GM23248 (cell line): ENCODE measurements at regions not wholly inside any gene's neighbourhood (a gene's known extent, or its start where the extent isn't known, plus 50 kb on each side); places are given as distances from the start of the nearest gene placed in this dataset.

Experiments
- EZH2 ChIP-seq: fragments of 200-600 bp; sonication (generic); IDR thresholded peaks from 2 replicates; pipeline ENCODE4 v1.6.1; 2018; ENCODE audit warnings: antibody characterized with exemption, mild to moderate bottlenecking; ENCODE audit not compliant: insufficient read depth, poor library complexity, severe bottlenecking
- EZH2phosphoT487 ChIP-seq: fragments of 200-600 bp; sonication (generic); IDR thresholded peaks from 2 replicates; pipeline ENCODE4 v1.6.1; 2018; ENCODE audit warnings: antibody characterized with exemption, moderate library complexity, mild to moderate bottlenecking, low read depth; ENCODE audit not compliant: insufficient read depth

GRCh38 chr7:41130086-41130485 lies 572.8 kb downstream of the INHBA start:
- TF ChIP-seq EZH2phosphoT487 (no peak), EZH2 (no peak)
